GM03348 (cell line): ENCODE measurements at regions not wholly inside any gene's neighbourhood (a gene's known extent, or its start where the extent isn't known, plus 50 kb on each side); places are given as distances from the start of the nearest gene placed in this dataset.
A peak's percentile ranks its signal among the peaks of the same experiment; 100 is the strongest.
"Not testable (repeated sequence)": the region's sequence is repeated elsewhere in the genome, so short reads cannot be mapped to it uniquely, and the experiment has no call there.

Experiments
- DNase-seq: peaks from one replicate; pipeline ENCODE4 v3.0.0; 2012; ENCODE audit warnings: low spot score

GRCh38 chr14:30440961-30441360, 118.0 kb upstream of the G2E3 start:
- peak; percentile 35 for DNase-seq

- DNase-seq, result peak; percentile 49
Measured at GRCh38 chr14:30443368-30444007, 115.5 kb upstream of the G2E3 start.

DNA sequence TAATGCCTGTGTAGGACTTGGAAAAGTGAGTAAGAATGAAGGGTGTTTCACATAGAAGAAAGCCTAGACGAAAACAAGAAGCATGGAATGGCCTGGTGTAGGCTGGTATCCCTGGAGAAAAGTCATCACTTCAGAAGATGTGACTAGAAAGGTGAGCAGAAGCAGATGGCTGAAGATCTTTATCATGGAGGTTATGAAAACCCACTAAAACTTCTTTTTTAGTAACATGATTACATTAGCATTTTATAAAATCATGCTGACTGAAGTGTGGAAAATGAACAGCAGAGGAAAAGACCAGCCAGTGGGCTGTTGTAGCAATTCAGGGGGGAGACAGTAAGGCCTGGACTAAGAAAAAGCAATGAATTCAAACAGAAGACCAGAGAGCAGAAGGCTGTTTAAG, 114.5 kb upstream of the G2E3 start:
- DNase-seq, result no peak

- no peak for DNase-seq
Measured at GRCh38 chr14:30445011-30445793, 113.8 kb upstream of the G2E3 start.

- no peak for DNase-seq
Measured at GRCh38 chr14:30445852-30446251, 113.1 kb upstream of the G2E3 start.

DNA sequence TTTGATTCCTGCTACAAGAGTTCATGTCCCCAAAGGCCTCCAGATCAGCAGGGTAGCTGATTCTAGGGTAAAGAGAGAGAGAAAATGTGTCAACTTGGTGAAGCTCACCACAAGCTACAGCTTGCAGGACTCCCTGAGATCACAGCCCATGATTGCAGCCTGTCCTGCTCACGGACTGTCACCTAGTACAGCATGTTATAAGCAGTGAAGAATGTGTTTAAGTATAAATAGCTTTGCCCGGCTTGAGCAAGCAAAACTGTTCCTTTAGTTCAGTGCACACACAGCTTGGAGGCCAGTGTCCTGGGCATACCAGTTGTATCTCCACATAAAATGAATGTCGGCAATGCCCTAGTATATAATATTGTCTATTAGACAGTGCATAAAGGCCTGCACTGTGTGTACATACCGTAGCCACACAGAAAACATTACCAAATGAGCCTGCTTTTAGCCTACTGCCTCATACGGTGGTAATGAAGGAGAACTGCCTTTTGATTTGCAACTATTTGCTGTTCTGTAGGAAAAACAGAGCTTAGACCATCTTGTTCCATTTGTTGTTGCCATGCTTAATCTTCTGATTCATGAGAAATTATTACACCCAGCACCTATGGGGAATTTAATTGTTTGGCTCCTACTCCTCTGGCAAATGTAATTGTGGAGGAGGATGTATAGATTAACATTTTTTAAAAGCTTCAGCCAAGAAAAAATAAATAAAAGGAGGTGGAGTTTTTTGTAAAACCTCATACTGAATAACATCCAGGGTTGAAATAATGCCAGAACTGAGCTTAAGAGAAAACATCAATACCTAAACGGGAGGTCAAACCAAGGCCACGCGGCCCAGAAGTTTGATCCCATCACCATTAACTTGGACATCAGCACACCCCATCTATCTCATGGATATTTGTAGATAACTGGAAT, 108.1 kb upstream of the G2E3 start:
- no peak for DNase-seq

GRCh38 chr14:30456296-30456695, 102.7 kb upstream of the G2E3 start:
- DNase-seq, result no peak

DNA sequence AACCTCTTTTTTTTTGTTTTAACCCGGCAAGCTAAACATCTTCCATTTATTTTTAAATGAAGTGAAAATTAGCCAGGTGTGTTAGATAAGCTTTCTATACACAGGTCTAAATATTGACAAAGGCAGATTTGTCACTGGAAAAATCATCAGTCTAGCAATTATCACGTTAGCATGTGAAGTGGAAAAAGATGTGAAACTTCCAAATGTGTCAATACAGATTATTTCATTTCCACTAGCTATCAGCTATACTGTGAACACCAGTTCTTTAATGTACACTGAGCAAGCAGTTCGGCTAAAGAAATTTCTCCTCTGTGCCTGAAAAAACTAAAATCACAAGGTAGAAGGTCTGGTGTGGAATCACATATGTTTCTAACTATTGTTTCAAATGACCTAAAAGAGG, 96.6 kb upstream of the G2E3 start:
- no peak for DNase-seq

DNA sequence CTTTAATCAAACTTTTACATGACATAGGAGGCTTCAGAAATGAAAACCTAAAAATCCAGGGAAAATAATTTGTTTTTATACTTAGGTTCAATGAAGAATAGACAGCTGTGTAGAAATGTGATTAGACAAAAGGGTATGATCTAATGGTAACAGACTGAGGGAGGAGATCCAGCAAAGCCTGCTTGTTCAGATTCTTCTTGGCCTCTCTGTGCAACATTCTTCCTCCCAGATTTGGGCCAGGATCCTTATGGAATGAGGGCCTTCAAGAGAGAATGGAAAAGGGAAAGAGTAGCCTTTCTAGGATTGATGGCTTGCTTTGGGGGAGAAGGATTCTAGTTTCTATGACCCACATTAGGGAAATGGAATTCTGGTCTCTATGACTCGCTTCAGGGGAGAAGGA, 94.5 kb upstream of the G2E3 start:
- DNase-seq, result no peak

DNA sequence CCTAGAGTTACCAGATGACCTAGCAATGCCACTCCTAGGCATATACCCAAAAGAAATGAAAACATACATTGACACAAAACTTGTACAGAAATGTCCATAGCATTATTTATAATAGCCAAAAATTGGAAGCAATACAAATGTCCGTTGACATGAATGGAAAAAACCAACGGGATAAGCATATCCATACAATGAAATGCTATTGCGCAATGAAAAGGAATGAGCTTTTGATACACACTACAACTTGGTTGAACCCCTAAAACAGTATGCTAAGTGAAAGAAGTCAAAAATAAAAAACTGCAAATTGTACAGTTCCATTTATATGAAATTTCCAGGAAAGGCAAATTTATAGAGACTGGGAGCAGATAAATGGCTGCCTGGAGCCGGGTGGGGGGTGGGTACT, 90.6 kb upstream of the G2E3 start:
- no peak for DNase-seq

DNA sequence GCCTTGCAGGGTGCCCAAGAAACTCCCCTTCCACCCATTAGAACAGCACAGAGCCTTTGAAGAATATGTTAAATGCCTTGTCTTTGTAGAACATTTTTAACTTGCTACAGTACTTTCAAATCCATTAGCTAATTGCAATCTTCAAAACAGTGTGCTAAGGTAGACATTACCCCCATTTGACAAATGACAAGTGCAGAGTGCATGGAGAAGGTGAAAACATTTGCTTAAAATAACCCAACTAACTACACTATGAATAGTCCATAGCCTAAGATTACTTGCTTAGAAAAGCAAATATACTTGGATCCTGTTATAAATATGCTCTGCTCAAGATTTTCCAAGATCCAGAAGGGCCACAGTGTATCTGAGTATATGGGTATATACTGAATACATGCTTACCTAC, 87.0 kb upstream of the G2E3 start:
- DNase-seq, result no peak

GRCh38 chr14:30473846-30474696, 84.9 kb upstream of the G2E3 start:
- DNase-seq, result not testable (repeated sequence)

GRCh38 chr14:30482276-30482675, 76.7 kb upstream of the G2E3 start:
- DNase-seq, result no peak

DNA sequence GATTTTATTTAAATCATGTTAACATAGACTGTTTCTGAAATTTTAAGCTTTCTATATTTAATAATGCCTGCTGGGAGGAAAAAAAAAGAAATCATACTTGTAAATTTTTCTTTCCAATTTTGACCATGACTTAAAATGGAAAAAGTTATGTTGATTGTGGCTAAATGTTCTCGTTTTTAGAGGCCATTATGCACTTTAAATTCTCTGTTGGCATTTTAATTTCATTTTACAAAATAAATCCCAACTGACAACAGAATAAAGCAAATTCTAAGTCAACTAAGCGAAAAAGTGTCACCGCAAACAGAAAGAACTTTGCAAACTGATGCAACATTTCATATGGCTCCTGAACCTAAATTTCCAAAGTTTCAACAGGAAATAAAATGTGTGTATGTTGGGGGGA, 74.8 kb upstream of the G2E3 start:
- no peak for DNase-seq

DNA sequence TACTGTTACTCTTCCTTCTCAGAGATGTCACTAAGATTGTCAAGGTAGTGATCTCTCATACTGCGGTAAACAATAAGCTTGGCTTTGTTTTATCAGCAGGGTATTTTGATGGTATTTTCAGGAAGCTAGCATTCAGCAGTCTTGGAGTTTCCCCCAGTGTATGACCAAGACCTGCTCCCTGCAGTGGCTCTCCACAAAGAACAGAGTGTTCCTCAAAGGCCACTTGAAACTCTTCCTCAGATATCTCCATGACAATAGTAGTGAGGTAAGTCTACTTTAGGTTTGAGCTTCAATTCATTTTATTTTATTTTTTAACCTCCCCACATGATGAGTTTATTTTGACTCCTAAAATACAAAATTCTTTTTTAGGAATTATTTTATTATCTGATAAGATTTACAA, 74.0 kb upstream of the G2E3 start:
- no peak for DNase-seq

DNA sequence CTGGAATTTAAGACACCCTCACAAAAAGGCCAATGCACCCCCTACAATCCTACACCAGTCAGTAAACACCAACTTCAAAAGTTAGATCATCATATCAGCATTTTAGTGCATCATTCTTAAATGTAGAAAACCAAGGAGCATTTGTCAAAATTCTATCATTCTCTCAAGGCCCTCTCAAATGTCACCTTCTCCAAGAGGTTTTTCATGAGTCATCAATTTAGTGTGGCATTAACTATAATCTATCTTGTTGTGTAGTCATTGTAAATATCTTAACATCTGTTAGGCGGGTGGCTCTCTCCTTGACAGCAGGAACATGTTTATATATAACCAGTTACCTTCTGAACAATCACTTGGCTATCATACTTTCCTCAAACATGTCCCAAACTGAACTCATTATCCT, 62.1 kb upstream of the G2E3 start:
- no peak for DNase-seq

DNA sequence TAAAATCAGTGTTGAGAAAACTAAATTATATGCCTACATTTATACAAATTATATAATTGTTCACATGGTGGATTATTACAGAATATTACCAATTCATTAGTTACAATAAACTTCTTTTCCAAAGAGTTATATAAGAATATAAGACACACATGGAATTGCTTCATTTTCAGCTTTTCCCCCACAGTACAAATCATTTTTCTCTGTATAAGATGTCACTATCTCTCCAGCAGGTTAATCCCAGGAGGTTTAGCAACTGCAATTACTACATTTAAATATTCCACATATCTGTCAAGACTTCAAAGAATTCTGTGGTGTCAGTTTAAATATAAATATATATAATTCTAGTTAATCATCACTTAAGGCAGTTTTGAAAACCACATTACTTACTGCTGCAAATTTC, 59.6 kb upstream of the G2E3 start:
- DNase-seq, result no peak

- no peak for DNase-seq
Measured at GRCh38 chr14:30500222-30500621, 58.7 kb upstream of the G2E3 start.

DNA sequence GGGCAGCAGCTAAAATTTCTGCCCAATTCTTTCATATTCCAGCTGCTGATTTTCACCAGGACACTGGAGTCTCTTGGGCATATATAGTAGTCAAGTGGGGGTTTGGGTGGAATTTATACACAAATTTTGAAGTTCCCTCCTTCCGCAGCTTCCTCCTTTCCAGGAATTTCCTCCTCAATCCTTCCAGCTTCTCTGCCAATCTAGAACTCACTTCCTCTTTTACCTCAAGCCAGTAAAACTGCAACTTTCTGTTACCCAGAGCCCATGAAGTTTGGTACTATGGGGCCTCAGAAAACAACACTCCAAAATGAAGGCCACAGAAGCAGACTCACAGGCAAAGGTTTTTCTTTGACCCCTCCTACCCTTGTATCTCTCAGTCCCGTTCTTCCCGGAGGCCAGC, 51.7 kb upstream of the G2E3 start:
- DNase-seq, result no peak
